ENCODE measurements at regions not wholly inside any gene's neighbourhood (a gene's known extent, or its start where the extent isn't known, plus 50 kb on each side); places are given as distances from the start of the nearest gene placed in this dataset.

DNA sequence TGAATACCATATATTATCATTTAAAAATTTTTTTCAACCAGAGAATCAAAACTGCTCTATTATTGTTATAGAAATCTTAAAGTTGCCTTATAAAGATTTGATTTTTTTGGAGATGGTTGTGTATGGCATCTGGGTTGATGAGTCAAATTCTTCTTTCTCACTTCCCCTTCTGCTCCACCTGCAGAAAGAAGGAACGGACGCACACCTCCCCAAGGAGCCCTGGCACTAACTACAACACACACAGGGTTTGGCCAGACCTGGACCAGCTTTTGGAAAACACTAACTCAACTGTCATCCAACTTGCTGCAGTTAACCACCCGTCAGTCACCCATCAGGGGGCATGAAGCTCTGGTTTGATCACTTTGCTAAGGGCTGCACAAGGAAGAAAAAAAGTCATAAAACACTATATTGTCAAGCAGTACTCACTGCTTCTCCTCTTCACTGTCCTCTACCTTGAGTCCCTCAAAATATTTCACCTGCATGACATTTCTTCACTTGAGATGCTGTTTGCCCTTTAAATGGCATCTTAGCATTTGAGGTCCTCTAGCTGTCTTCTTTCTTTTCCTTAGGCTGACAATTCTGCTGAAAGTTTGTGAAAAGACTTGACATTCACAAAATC is 266.7 kb upstream of the PHF14 start:
- Histone ChIP-seq H3K4me3 (replicated peaks in 1 of 2; ENCODE audit: low read depth in 1 of 2, low read length in 2 of 2) (no peak overlapping the region), H3K4me2 (ENCODE audit: low read length) (no peak overlapping the region), H3K27me3 (ENCODE audit: insufficient read depth, low read length) (no peaks in the 10 kb centered on the region), H3K9me3 (ENCODE audit: control insufficient read depth in 1 of 2, insufficient read depth in 1 of 2, low read depth in 1 of 2, low read length in 2 of 2) (no peaks in the 10 kb centered on the region), H3K36me3 (ENCODE audit: control insufficient read depth in 1 of 2, insufficient read depth in 2 of 2, low read length in 2 of 2) (no peaks in the 10 kb centered on the region), H3K9me2 (ENCODE audit: insufficient read depth) (no peaks in the 10 kb centered on the region), H3K79me2 (ENCODE audit: insufficient read depth, low read length) (no peaks in the 10 kb centered on the region), H3K4me1 (ENCODE audit: control insufficient read depth in 1 of 2, insufficient read depth in 2 of 2, low read length in 2 of 2) (no peaks in the 10 kb centered on the region), H2AFZ (ENCODE audit: low read depth, low read length, poor library complexity, severe bottlenecking) (no peak overlapping the region), H4K20me1 (ENCODE audit: insufficient read depth) (no peaks in the 10 kb centered on the region), H3K27ac (ENCODE audit: low read depth, low read length) (no peak overlapping the region), H3K9ac (ENCODE audit: low read length) (no peak overlapping the region)
- DNase-seq (ENCODE audit: low read depth, low spot score): no peak
- no peak for ATAC-seq
- POLR2A ChIA-PET: no interaction called here
- CTCF ChIA-PET: no interaction called here
- intact Hi-C loops (cut with micrococcal nuclease): no loop called here
- no TSS peak for BruUV-seq (replicated peaks)
- TF ChIP-seq, protein P1, sequence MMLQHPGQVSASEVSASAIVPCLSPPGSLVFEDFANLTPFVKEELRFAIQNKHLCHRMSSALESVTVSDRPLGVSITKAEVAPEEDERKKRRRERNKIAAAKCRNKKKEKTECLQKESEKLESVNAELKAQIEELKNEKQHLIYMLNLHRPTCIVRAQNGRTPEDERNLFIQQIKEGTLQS (IDR thresholded peaks at IDR 0.05): no peak
- TF ChIP-seq CEBPB (IDR thresholded peaks at IDR 0.05; ENCODE audit: low read depth) (no peak), POLR2AphosphoS5 (IDR thresholded peaks at IDR 0.05; ENCODE audit: low read depth, low read length) (no peak), YY1 (IDR thresholded peaks at IDR 0.05; ENCODE audit: extremely low read depth, insufficient replicate concordance, low read depth, low read length) (no peak), TCF7L2 (IDR thresholded peaks at IDR 0.05; ENCODE audit: borderline replicate concordance, extremely low read depth, insufficient read depth, insufficient read length) (no peak), EZH2phosphoT487 (IDR thresholded peaks at IDR 0.05; ENCODE audit: borderline replicate concordance) (no peak), POLR2A (IDR thresholded peaks at IDR 0.05; ENCODE audit: borderline replicate concordance, extremely low read depth, insufficient read depth, insufficient read length) (no peak)
- TF ChIP-seq, protein P2, sequence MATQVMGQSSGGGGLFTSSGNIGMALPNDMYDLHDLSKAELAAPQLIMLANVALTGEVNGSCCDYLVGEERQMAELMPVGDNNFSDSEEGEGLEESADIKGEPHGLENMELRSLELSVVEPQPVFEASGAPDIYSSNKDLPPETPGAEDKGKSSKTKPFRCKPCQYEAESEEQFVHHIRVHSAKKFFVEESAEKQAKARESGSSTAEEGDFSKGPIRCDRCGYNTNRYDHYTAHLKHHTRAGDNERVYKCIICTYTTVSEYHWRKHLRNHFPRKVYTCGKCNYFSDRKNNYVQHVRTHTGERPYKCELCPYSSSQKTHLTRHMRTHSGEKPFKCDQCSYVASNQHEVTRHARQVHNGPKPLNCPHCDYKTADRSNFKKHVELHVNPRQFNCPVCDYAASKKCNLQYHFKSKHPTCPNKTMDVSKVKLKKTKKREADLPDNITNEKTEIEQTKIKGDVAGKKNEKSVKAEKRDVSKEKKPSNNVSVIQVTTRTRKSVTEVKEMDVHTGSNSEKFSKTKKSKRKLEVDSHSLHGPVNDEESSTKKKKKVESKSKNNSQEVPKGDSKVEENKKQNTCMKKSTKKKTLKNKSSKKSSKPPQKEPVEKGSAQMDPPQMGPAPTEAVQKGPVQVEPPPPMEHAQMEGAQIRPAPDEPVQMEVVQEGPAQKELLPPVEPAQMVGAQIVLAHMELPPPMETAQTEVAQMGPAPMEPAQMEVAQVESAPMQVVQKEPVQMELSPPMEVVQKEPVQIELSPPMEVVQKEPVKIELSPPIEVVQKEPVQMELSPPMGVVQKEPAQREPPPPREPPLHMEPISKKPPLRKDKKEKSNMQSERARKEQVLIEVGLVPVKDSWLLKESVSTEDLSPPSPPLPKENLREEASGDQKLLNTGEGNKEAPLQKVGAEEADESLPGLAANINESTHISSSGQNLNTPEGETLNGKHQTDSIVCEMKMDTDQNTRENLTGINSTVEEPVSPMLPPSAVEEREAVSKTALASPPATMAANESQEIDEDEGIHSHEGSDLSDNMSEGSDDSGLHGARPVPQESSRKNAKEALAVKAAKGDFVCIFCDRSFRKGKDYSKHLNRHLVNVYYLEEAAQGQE (IDR thresholded peaks at IDR 0.05; ENCODE audit: low read depth): no peak
- RAD21 ChIA-PET (ENCODE audit: low non-redundant PET in 1 of 2, low total read pairs in 2 of 2, uncharacterized antibody in 2 of 2, unreplicated experiment in 2 of 2): no interaction called here
